Naive thymus-derived CD4-positive, alpha-beta T cell (primary cell): ENCODE measurements at regions not wholly inside any gene's neighbourhood (a gene's known extent, or its start where the extent isn't known, plus 50 kb on each side); places are given as distances from the start of the nearest gene placed in this dataset.
"Not testable (repeated sequence)": the region's sequence is repeated elsewhere in the genome, so short reads cannot be mapped to it uniquely, and the experiment has no call there.

ENCODE experiments used
- ATAC-seq: fragments of 150-1000 bp; cut with Tn5 transposase; 2 replicates; pipeline ENCODE4 v1.10.0; 2021; ENCODE audit warnings: mild to moderate bottlenecking, moderate library complexity
- CTCF ChIA-PET: fragments of 350-600 bp; sonication (Branson Sonifier 250); formaldehyde crosslinking; loops from one replicate; lab custom pipeline; 2021; ENCODE audit warnings: antibody characterized with exemption; lab: Charles Lee
- POLR2A ChIA-PET: fragments of 350-600 bp; sonication (Branson Sonifier 250); formaldehyde crosslinking; loops from one replicate; lab custom pipeline; 2021; ENCODE audit warnings: antibody characterized with exemption, inconsistent platforms; lab: Charles Lee
- DNase-seq, 9 donors: peaks; one replicate each; pipeline versions ENCODE4 v3.0.0 to v3.0.0-alpha.2; 2020 to 2022; ENCODE audit warnings: mixed read lengths in 1 of 9
- H3K27ac ChIP-seq: one replicate; pipeline ENCODE4 v1.7.0; 2013; ENCODE audit warnings: mild to moderate bottlenecking, low read depth, low read length, moderate library complexity
- H3K27me3 ChIP-seq, 2 donors: one replicate each; pipeline ENCODE4 v1.7.0; 2013; ENCODE audit warnings: low read length in 2 of 2, mild to moderate bottlenecking in 2 of 2, moderate library complexity in 2 of 2; ENCODE audit not compliant: control insufficient read depth in 2 of 2, insufficient read depth in 2 of 2
- H3K36me3 ChIP-seq, 3 experiments: 1 replicate in 2 of 3; 2 replicates in 1 of 3; pipeline ENCODE4 v1.7.0; 2013; ENCODE audit warnings: low read length in 3 of 3, mild to moderate bottlenecking in 3 of 3, moderate library complexity in 1 of 3; ENCODE audit not compliant: insufficient read depth in 3 of 3, control insufficient read depth in 2 of 3
- H3K4me1 ChIP-seq, 2 donors: one replicate each; pipeline ENCODE4 v1.7.0; 2013; ENCODE audit warnings: low read length in 2 of 2, mild to moderate bottlenecking in 2 of 2, moderate library complexity in 1 of 2; ENCODE audit not compliant: control insufficient read depth in 2 of 2, insufficient read depth in 2 of 2
- H3K4me3 ChIP-seq: 2 replicates; pipeline ENCODE4 v1.7.0; 2013; ENCODE audit warnings: mild to moderate bottlenecking, low read length
- H3K9me3 ChIP-seq, 3 experiments: 1 replicate in 2 of 3; 2 replicates in 1 of 3; pipeline ENCODE4 v1.7.0; 2013; ENCODE audit warnings: low read length in 3 of 3; ENCODE audit not compliant: control insufficient read depth in 2 of 3
- H3K27ac Mint-ChIP-seq, 9 donors: one replicate each; pipeline ENCODE4 v1.8.0; 2020 to 2022; ENCODE audit warnings: mixed read lengths in 9 of 9, mild to moderate bottlenecking in 8 of 9, moderate library complexity in 5 of 9, inconsistent platforms in 2 of 9
- H3K27me3 Mint-ChIP-seq, 5 donors: one replicate each; pipeline ENCODE4 v1.8.0; 2021 to 2022; ENCODE audit warnings: mixed read lengths in 5 of 5, mild to moderate bottlenecking in 1 of 5
- H3K36me3 Mint-ChIP-seq, 5 donors: one replicate each; pipeline ENCODE4 v1.8.0; 2020 to 2022; ENCODE audit warnings: mixed read lengths in 5 of 5, mild to moderate bottlenecking in 3 of 5, inconsistent platforms in 1 of 5
- H3K4me1 Mint-ChIP-seq, 7 donors: one replicate each; pipeline ENCODE4 v1.8.0; 2020 to 2022; ENCODE audit warnings: mixed read lengths in 7 of 7, mild to moderate bottlenecking in 3 of 7, inconsistent platforms in 1 of 7
- H3K4me3 Mint-ChIP-seq, 10 donors: one replicate each; pipeline ENCODE4 v1.8.0; 2020 to 2022; ENCODE audit warnings: mild to moderate bottlenecking in 10 of 10, mixed read lengths in 10 of 10, moderate library complexity in 6 of 10, inconsistent platforms in 2 of 10
- H3K9me3 Mint-ChIP-seq, 11 donors: one replicate each; pipeline ENCODE4 v1.8.0; 2020 to 2022; ENCODE audit warnings: mixed read lengths in 11 of 11, mild to moderate bottlenecking in 4 of 11, inconsistent platforms in 1 of 11, moderate library complexity in 1 of 11
- intact Hi-C, 2 donors: fragments of 100-400 bp; cut with micrococcal nuclease; formaldehyde crosslinking; loops; one replicate each; pipeline ENCODE4 v1.15.1; 2023

DNA sequence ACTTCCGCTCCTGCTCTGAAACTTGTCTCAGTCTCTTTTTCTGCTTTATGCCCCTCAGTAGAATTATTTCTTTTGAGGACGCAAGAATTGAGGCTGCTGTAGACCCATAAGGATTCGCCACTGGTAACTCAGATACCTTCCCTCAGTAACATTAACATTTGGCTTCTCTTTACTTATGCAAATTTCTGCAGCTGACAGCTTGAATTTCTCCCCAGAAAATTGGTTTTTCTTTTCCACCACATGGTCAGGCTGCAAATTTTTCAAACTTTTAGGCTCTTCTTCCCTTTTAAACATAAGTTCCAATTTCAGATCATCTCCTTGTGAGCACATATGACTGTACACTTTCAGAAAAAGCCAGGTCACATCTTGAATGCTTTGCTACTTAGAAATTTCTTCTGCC, 839.3 kb upstream of the GRIA3 start:
- Histone ChIP-seq H3K36me3 (no peaks in the 10 kb centered on the region), H3K4me1 (no peaks in the 10 kb centered on the region), H3K27me3 (no peaks in the 10 kb centered on the region), H3K27ac (no peak overlapping the region), H3K4me3 (no peak overlapping the region), H3K9me3 (no peaks in the 10 kb centered on the region)
- no peak for ATAC-seq
- no peak overlapping the region for H3K27ac Mint-ChIP-seq
- H3K4me3 Mint-ChIP-seq, result no peak overlapping the region
- H3K27me3 Mint-ChIP-seq, result no peaks in the 10 kb centered on the region
- no peaks in the 10 kb centered on the region for H3K36me3 Mint-ChIP-seq
- ChIA-PET POLR2A (no interaction called here), CTCF (no interaction called here)
- peaks cover 0 to 26% (median 3%) of the 10 kb centered on the region in 11 donors for H3K9me3 Mint-ChIP-seq
- DNase-seq, result no peak
- H3K4me1 Mint-ChIP-seq, result no peaks in the 10 kb centered on the region
- intact Hi-C loops, result no loop called here

DNA sequence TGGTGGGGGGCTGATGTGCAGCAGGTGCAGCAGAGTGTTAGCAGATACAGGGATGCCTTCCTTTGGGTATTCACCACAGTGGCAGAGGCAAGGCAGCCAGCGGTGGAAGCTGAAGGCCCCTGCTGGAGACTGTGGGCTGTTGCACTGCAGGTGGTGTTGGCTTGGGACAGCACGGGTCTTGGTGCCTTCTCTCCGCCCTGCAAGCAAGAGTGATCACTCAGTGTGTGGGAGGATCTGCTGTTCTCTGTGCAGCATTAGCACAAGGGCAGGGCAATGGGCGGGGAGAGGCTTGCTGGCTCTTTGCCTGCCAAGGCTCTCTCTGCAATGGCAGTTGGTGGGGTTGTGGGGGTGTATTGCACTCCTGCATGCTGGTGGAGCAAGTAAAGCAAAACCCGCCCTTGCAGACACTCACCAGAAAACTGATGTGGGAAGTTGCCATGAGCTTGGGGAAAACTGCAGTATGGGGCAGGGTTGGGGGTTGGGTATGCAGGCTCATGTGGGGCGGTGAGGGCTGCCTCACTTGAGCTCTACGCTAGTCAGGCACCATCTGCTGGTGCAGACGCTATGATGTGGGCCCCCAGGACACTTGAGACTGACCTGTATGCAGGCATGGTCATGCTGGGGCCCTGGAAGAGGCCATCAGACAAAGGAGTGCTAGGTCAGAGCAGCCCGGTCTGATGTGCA, 820.8 kb upstream of the GRIA3 start:
- Histone ChIP-seq H3K9me3 (no peaks in the 10 kb centered on the region), H3K4me1 (no peaks in the 10 kb centered on the region), H3K36me3 (no peaks in the 10 kb centered on the region), H3K27ac (no peak overlapping the region), H3K4me3 (no peak overlapping the region), H3K27me3 (no peaks in the 10 kb centered on the region)
- H3K27ac Mint-ChIP-seq, result no peak overlapping the region
- no peak for DNase-seq
- H3K4me1 Mint-ChIP-seq, result no peaks in the 10 kb centered on the region
- ChIA-PET POLR2A (no interaction called here), CTCF (no interaction called here)
- H3K4me3 Mint-ChIP-seq, result no peak overlapping the region
- H3K36me3 Mint-ChIP-seq, result no peaks in the 10 kb centered on the region
- no peaks in the 10 kb centered on the region for H3K27me3 Mint-ChIP-seq
- H3K9me3 Mint-ChIP-seq, result peaks cover 0 to 7% (median 0%) of the 10 kb centered on the region in 11 donors
- intact Hi-C loops, result no loop called here
- ATAC-seq, result no peak

DNA sequence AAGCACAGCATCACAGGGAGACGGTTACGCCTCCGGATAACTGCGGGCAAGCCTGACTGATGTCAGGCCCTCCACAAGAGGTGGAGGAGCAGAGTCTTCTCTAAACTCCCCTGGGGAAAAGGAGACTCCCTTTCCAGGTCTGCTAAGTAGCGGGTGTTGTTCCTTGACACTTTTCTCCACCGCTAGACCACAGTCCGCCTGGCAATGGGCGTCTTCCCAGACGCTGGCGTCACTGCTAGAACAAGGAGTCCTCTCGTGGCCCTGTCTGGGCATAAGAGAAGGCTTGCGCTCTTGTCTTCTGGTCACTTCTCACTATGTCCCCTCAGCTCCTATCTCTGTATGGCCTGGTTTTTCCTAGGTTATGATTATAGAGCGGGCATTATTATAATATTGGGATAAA, 808.5 kb upstream of the GRIA3 start:
- intact Hi-C loops, H3K27ac ChIP-seq, H3K27me3 ChIP-seq, H3K4me3 ChIP-seq, H3K4me1 Mint-ChIP-seq, H3K4me3 Mint-ChIP-seq, H3K4me1 ChIP-seq, H3K9me3 Mint-ChIP-seq, ATAC-seq, H3K9me3 ChIP-seq, DNase-seq, H3K36me3 Mint-ChIP-seq, H3K27ac Mint-ChIP-seq, POLR2A ChIA-PET, H3K27me3 Mint-ChIP-seq, CTCF ChIA-PET, H3K36me3 ChIP-seq: not testable (repeated sequence)

DNA sequence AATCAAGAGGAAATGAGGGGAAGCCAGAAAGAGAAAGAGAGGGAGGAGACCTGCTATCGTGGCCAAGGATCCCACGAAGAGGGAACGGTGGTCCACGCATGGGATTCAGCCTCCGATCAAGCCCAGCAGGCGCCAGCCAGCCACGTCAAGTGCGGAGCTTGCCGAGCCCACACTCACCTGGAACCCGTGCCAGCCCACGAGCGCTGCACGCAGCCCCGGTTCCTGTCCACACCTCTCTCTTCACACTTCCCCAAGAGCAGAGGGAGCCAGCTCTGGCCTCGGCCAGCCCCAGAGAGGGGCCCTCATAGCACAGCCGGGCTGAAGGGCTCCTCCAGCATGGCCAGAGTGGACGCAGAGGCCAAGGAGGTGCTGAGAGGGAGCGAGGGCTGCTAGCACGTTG, 795.1 kb upstream of the GRIA3 start:
- Histone ChIP-seq H3K27me3 (no peaks in the 10 kb centered on the region), H3K27ac (no peak overlapping the region), H3K4me1 (no peaks in the 10 kb centered on the region), H3K9me3 (no peaks in the 10 kb centered on the region), H3K36me3 (no peaks in the 10 kb centered on the region), H3K4me3 (no peak overlapping the region)
- H3K27me3 Mint-ChIP-seq, result no peaks in the 10 kb centered on the region
- ATAC-seq, result no peak
- POLR2A ChIA-PET, result no interaction called here
- H3K4me1 Mint-ChIP-seq, result no peaks in the 10 kb centered on the region
- H3K27ac Mint-ChIP-seq, result no peak overlapping the region
- CTCF ChIA-PET, result no interaction called here
- peaks cover 0 to 12% (median 0%) of the 10 kb centered on the region in 11 donors for H3K9me3 Mint-ChIP-seq
- no peak overlapping the region for H3K4me3 Mint-ChIP-seq
- intact Hi-C loops, result no loop called here
- DNase-seq, result no peak
- H3K36me3 Mint-ChIP-seq, result no peaks in the 10 kb centered on the region

DNA sequence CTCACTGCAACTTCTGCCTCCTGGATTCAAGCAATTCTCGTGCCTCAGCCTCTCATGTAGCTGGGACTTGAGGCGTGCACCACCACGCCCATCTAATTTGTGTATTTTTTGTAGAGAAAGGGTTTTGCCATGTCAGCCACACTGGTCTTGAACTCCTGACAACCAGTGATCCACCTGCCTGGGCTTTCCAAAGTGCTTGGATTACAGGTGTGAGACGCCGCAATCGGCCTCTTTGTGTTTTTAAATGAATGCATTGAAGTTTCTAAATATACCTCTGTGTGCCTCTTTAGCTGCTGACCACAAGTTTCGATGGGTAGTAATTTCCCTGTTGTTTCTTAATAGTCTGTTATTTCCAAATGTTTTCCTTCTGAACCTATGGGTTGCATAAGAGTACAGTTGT, 765.3 kb upstream of the GRIA3 start:
- ATAC-seq (no peak), DNase-seq (no peak)
- ChIA-PET POLR2A (no interaction called here), CTCF (no interaction called here)
- intact Hi-C loops, result no loop called here
- Histone ChIP-seq H3K4me1 (no peaks in the 10 kb centered on the region), H3K27me3 (no peaks in the 10 kb centered on the region), H3K36me3 (no peaks in the 10 kb centered on the region), H3K4me3 (no peak overlapping the region), H3K9me3 (no peaks in the 10 kb centered on the region), H3K27ac (no peak overlapping the region)
- Mint-ChIP-seq H3K9me3 (peaks cover 0 to 12% (median 0%) of the 10 kb centered on the region in 11 donors), H3K4me3 (no peak overlapping the region), H3K27me3 (no peaks in the 10 kb centered on the region), H3K36me3 (no peaks in the 10 kb centered on the region), H3K4me1 (no peaks in the 10 kb centered on the region), H3K27ac (no peak overlapping the region)

DNA sequence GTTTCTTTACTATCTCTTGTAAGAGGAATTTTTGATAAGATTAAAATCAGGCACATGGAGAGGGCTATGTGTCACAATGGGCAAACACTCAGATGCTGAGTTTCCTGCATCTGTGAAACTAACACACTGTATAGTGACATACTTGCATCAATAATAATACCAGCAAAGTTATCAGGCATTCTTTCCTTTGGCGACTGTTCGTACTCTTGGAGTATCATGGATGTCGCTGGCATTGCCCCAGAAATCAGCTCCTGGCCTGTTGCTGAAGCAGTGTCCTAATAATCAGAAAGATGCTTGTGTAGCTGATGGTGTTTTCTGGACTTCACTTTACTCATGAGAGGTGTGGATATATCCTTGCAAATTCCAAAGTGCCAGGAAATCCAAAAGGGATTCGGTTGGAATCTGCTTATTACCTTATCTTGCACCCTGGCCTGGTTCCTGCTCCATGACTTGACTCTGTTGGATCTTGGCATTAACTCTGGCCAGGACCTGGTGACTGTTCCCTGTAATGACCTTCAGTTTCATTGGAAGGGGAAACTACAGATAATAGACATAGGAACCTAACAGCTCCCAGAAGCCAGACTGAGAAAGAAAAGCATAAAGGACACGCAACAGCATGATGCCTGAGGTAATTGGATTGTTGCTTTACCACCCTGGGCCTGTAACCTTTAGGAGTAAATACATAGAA, 762.5 kb upstream of the GRIA3 start:
- no peak overlapping the region for H3K4me3 Mint-ChIP-seq

DNA sequence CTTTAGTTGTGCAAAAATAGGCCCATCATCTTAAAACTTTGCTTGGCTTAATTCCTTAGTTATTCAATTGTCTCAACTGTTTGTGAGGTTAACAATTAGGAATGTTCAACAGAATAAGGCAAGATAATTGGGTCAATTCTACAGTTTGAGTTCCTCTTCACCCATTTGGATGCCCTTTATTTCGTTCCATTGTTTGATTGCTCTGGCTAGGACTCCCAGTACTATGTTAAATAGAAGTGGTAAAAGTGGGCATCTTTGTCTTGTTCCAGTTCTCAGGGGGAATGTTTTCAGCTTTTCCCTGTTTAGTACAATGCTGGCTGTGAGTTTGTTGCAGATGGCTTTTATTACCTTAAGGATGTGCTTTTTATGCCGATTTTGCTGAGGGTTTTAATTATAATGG, 761.5 kb upstream of the GRIA3 start:
- no peaks in the 10 kb centered on the region for H3K36me3 Mint-ChIP-seq
- H3K9me3 Mint-ChIP-seq, result peaks cover 0 to 2% (median 0%) of the 10 kb centered on the region in 11 donors
- H3K27me3 Mint-ChIP-seq, result no peaks in the 10 kb centered on the region
- ChIA-PET POLR2A (no interaction called here), CTCF (no interaction called here)
- no peak for ATAC-seq
- no peak overlapping the region for H3K27ac ChIP-seq
- no peak overlapping the region for H3K4me3 ChIP-seq
- no peaks in the 10 kb centered on the region for H3K4me1 Mint-ChIP-seq
- no peaks in the 10 kb centered on the region for H3K36me3 ChIP-seq
- no peaks in the 10 kb centered on the region for H3K4me1 ChIP-seq
- intact Hi-C loops, result no loop called here
- H3K9me3 ChIP-seq, result no peaks in the 10 kb centered on the region
- no peak for DNase-seq
- no peak overlapping the region for H3K27ac Mint-ChIP-seq
- no peak overlapping the region for H3K4me3 Mint-ChIP-seq
- H3K27me3 ChIP-seq, result no peaks in the 10 kb centered on the region

More for the DNA sequence above, 762.5 kb upstream of the GRIA3 start:
- no peaks in the 10 kb centered on the region for H3K36me3 ChIP-seq
- H3K4me1 Mint-ChIP-seq, result no peaks in the 10 kb centered on the region
- ChIA-PET POLR2A (no interaction called here), CTCF (no interaction called here)
- no peaks in the 10 kb centered on the region for H3K27me3 ChIP-seq
- H3K4me3 ChIP-seq, result no peak overlapping the region
- ATAC-seq (no peak), DNase-seq (no peak)
- intact Hi-C loops, result no loop called here
- no peaks in the 10 kb centered on the region for H3K4me1 ChIP-seq
- no peaks in the 10 kb centered on the region for H3K9me3 ChIP-seq
- no peaks in the 10 kb centered on the region for H3K27me3 Mint-ChIP-seq
- H3K27ac ChIP-seq, result no peak overlapping the region
- peaks cover 0 to 2% (median 0%) of the 10 kb centered on the region in 11 donors for H3K9me3 Mint-ChIP-seq
- no peak overlapping the region for H3K27ac Mint-ChIP-seq
- no peaks in the 10 kb centered on the region for H3K36me3 Mint-ChIP-seq
